ENCODE measurements at regions not wholly inside any gene's neighbourhood (a gene's known extent, or its start where the extent isn't known, plus 50 kb on each side); places are given as distances from the start of the nearest gene placed in this dataset.

- intact Hi-C loops (cut with micrococcal nuclease): no loop called here
- H3K9me3 ChIP-seq (replicated peaks; ENCODE audit: control insufficient read depth, insufficient read depth, low read length): no peaks in the 10 kb centered on the region
- H2AFZ ChIP-seq (ENCODE audit: low read depth, low read length): no peak overlapping the region
- H3K4me3 ChIP-seq (replicated peaks in 1 of 3; ENCODE audit: insufficient read depth in 1 of 3, low read depth in 1 of 3, low read length in 3 of 3): no peak overlapping the region
- ChIA-PET POLR2A (no interaction called here), CTCF (interaction anchor here (1.3 kb wide), 1 partner anchor 11 kb away, joined by 3 read pairs; no protein-coding TSS in a partner anchor)
- no peaks in the 10 kb centered on the region for H4K20me1 ChIP-seq (replicated peaks; ENCODE audit: control insufficient read depth, extremely low read depth, insufficient read depth, low read length)
- TF ChIP-seq POLR2A (IDR thresholded peaks at IDR 0.05; ENCODE audit: low read depth, low read length) (no peak), GATA2 (IDR thresholded peaks at IDR 0.05; ENCODE audit: insufficient read depth, insufficient read length, low read depth, low read length) (no peak), MYC (IDR thresholded peaks at IDR 0.05; ENCODE audit: low read depth, low read length) (no peak), FOS (IDR thresholded peaks at IDR 0.05; ENCODE audit: borderline replicate concordance, insufficient read depth, low read length) (no peak), EZH2 (IDR thresholded peaks at IDR 0.05; ENCODE audit: borderline replicate concordance, low read depth, low read length, severe bottlenecking) (no peak), POLR2AphosphoS5 (IDR thresholded peaks at IDR 0.05; ENCODE audit: insufficient read depth, low read depth, low read length) (no peak), JUN (IDR thresholded peaks at IDR 0.05; ENCODE audit: borderline replicate concordance, insufficient read depth, insufficient read length, low read depth) (no peak)
- TF ChIP-seq, protein P1, sequence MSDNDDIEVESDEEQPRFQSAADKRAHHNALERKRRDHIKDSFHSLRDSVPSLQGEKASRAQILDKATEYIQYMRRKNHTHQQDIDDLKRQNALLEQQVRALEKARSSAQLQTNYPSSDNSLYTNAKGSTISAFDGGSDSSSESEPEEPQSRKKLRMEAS (IDR thresholded peaks at IDR 0.05; ENCODE audit: insufficient read depth, insufficient read length): no peak
- TF ChIP-seq, protein P2, sequence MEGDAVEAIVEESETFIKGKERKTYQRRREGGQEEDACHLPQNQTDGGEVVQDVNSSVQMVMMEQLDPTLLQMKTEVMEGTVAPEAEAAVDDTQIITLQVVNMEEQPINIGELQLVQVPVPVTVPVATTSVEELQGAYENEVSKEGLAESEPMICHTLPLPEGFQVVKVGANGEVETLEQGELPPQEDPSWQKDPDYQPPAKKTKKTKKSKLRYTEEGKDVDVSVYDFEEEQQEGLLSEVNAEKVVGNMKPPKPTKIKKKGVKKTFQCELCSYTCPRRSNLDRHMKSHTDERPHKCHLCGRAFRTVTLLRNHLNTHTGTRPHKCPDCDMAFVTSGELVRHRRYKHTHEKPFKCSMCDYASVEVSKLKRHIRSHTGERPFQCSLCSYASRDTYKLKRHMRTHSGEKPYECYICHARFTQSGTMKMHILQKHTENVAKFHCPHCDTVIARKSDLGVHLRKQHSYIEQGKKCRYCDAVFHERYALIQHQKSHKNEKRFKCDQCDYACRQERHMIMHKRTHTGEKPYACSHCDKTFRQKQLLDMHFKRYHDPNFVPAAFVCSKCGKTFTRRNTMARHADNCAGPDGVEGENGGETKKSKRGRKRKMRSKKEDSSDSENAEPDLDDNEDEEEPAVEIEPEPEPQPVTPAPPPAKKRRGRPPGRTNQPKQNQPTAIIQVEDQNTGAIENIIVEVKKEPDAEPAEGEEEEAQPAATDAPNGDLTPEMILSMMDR (IDR thresholded peaks at IDR 0.05; ENCODE audit: extremely low read depth in 1 of 2, insufficient read depth in 1 of 2, low read depth in 1 of 2, low read length in 2 of 2): no peak
- no peaks in the 10 kb centered on the region for H3K9me1 ChIP-seq (replicated peaks; ENCODE audit: control insufficient read depth, extremely low read depth, insufficient read depth, low read length)
- H3K27ac ChIP-seq (ENCODE audit: insufficient read depth, low read depth, low read length): no peak overlapping the region
- BruUV-seq (replicated peaks): no TSS peak
- no peaks in the 10 kb centered on the region for H3K79me2 ChIP-seq (ENCODE audit: control insufficient read depth, insufficient read depth, low read length)
- no peaks in the 10 kb centered on the region for H3K36me3 ChIP-seq (ENCODE audit: control insufficient read depth in 2 of 2, extremely low read depth in 1 of 2, insufficient read depth in 2 of 2, low read length in 2 of 2)
- DNase-seq (ENCODE audit: low read depth, low spot score): no peak
- no peaks in the 10 kb centered on the region for H3K4me1 ChIP-seq (ENCODE audit: control insufficient read depth, extremely low read depth, insufficient read depth, low read length)
- no peak for FAIRE-seq
- no peaks in the 10 kb centered on the region for H3K27me3 ChIP-seq (ENCODE audit: control insufficient read depth in 2 of 2, insufficient read depth in 2 of 2, low read length in 2 of 2)
- no peak overlapping the region for H3K4me2 ChIP-seq (ENCODE audit: insufficient read depth, low read length)
- dilution Hi-C loops (cut with MboI; ENCODE audit: extremely low pct_ligation_motif_present, low sequenced_read_pairs): no loop called here
- H3K9ac ChIP-seq (replicated peaks; ENCODE audit: extremely low read depth, insufficient read depth, low read length): no peak overlapping the region
Measured at GRCh38 chr15:75126864-75127580, 74.7 kb upstream of the C15orf39 start.

Measured in endothelial cell of umbilical vein (primary cell).